ENCODE measurements at regions not wholly inside any gene's neighbourhood (a gene's known extent, or its start where the extent isn't known, plus 50 kb on each side); places are given as distances from the start of the nearest gene placed in this dataset.
"Not testable (repeated sequence)": the region's sequence is repeated elsewhere in the genome, so short reads cannot be mapped to it uniquely, and the experiment has no call there.

- no peak overlapping the region for H3K27ac Mint-ChIP-seq
- no peaks in the 10 kb centered on the region for H3K4me1 Mint-ChIP-seq (ENCODE audit: low read depth in 2 of 2)
- no peak overlapping the region for H3K4me3 Mint-ChIP-seq
- DNase-seq = no peak
- H3K36me3 Mint-ChIP-seq (ENCODE audit: insufficient read depth) = no peaks in the 10 kb centered on the region
- no peaks in the 10 kb centered on the region for H3K9me3 Mint-ChIP-seq
- ATAC-seq (replicated peaks) = no peak
- peaks cover 8 to 13% of the 10 kb centered on the region in 2 donors for H3K27me3 Mint-ChIP-seq
These were observed 67.3 kb upstream of the ADTRP start for GRCh38 chr6:11845664-11846577.

- not testable (repeated sequence) for H3K4me3 Mint-ChIP-seq; H3K9me3 Mint-ChIP-seq; DNase-seq; H3K4me1 Mint-ChIP-seq (ENCODE audit: low read depth in 2 of 2); H3K27ac Mint-ChIP-seq; ATAC-seq (replicated peaks); H3K36me3 Mint-ChIP-seq (ENCODE audit: insufficient read depth)
- H3K27me3 Mint-ChIP-seq = peaks cover 35 to 42% of the 10 kb centered on the region in 2 donors
These were observed 64.2 kb upstream of the ADTRP start for GRCh38 chr6:11842795-11843194.

GRCh38 chr6:11835065-11835464, 56.5 kb upstream of the ADTRP start:
- no peak overlapping the region for H3K27ac Mint-ChIP-seq
- no peaks in the 10 kb centered on the region for H3K9me3 Mint-ChIP-seq
- ATAC-seq (replicated peaks) = no peak
- H3K4me1 Mint-ChIP-seq (ENCODE audit: low read depth in 2 of 2) = peaks cover 0 to 2% of the 10 kb centered on the region in 2 donors
- no peak for DNase-seq
- H3K4me3 Mint-ChIP-seq = no peak overlapping the region
- H3K36me3 Mint-ChIP-seq (ENCODE audit: insufficient read depth) = no peaks in the 10 kb centered on the region
- peaks cover 63 to 64% of the 10 kb centered on the region in 2 donors for H3K27me3 Mint-ChIP-seq

- Mint-ChIP-seq H3K9me3 (no peaks in the 10 kb centered on the region), H3K36me3 (ENCODE audit: insufficient read depth) (no peaks in the 10 kb centered on the region), H3K4me3 (no peak overlapping the region), H3K27me3 (peaks cover 55 to 59% of the 10 kb centered on the region in 2 donors), H3K27ac (no peak overlapping the region), H3K4me1 (ENCODE audit: low read depth in 2 of 2) (peaks cover 0 to 2% of the 10 kb centered on the region in 2 donors)
- DNase-seq (no peak), ATAC-seq (replicated peaks) (no peak)
These were observed 55.3 kb upstream of the ADTRP start for GRCh38 chr6:11833626-11834592.

GRCh38 chr6:11831653-11832052, 53.0 kb upstream of the ADTRP start:
- no peak overlapping the region for H3K27ac Mint-ChIP-seq
- no peak for DNase-seq
- H3K27me3 Mint-ChIP-seq = peaks cover 62 to 68% of the 10 kb centered on the region in 2 donors
- no peak for ATAC-seq (replicated peaks)
- no peaks in the 10 kb centered on the region for H3K36me3 Mint-ChIP-seq (ENCODE audit: insufficient read depth)
- no peak overlapping the region for H3K4me3 Mint-ChIP-seq
- H3K9me3 Mint-ChIP-seq = no peaks in the 10 kb centered on the region
- H3K4me1 Mint-ChIP-seq (ENCODE audit: low read depth in 2 of 2) = peaks cover 0 to 2% of the 10 kb centered on the region in 2 donors

GRCh38 chr6:11830520-11830919, 51.9 kb upstream of the ADTRP start:
- no peak overlapping the region for H3K4me3 Mint-ChIP-seq
- peaks cover 67 to 71% of the 10 kb centered on the region in 2 donors for H3K27me3 Mint-ChIP-seq

GRCh38 chr6:11830105-11830504, 51.5 kb upstream of the ADTRP start:
- peaks cover 0 to 2% of the 10 kb centered on the region in 2 donors for H3K4me1 Mint-ChIP-seq (ENCODE audit: low read depth in 2 of 2)
- DNase-seq = no peak
- no peak overlapping the region for H3K27ac Mint-ChIP-seq
- peaks cover 65 to 72% of the 10 kb centered on the region in 2 donors for H3K27me3 Mint-ChIP-seq
- no peaks in the 10 kb centered on the region for H3K36me3 Mint-ChIP-seq (ENCODE audit: insufficient read depth)
- no peak for ATAC-seq (replicated peaks)
- H3K9me3 Mint-ChIP-seq = no peaks in the 10 kb centered on the region
- H3K4me3 Mint-ChIP-seq = no peak overlapping the region

More at GRCh38 chr6:11830520-11830919, 51.9 kb upstream of the ADTRP start:
- Mint-ChIP-seq H3K4me1 (ENCODE audit: low read depth in 2 of 2) (peaks cover 0 to 2% of the 10 kb centered on the region in 2 donors), H3K27ac (no peak overlapping the region), H3K9me3 (no peaks in the 10 kb centered on the region), H3K36me3 (ENCODE audit: insufficient read depth) (no peaks in the 10 kb centered on the region)
- DNase-seq = no peak
- ATAC-seq (replicated peaks) = no peak

- Mint-ChIP-seq H3K4me1 (ENCODE audit: low read depth in 2 of 2) (peaks cover 0 to 2% of the 10 kb centered on the region in 2 donors), H3K27me3 (peaks cover 54 to 72% of the 10 kb centered on the region in 2 donors), H3K27ac (no peak overlapping the region), H3K36me3 (ENCODE audit: insufficient read depth) (no peaks in the 10 kb centered on the region), H3K4me3 (no peak overlapping the region), H3K9me3 (no peaks in the 10 kb centered on the region)
- ATAC-seq (replicated peaks) = no peak
- no peak for DNase-seq
These were observed 49.8 kb upstream of the ADTRP start for GRCh38 chr6:11828262-11828870.

All from effector memory CD8-positive, alpha-beta T cell (primary cell).